OCI-LY3 (cell line): ENCODE measurements at regions not wholly inside any gene's neighbourhood (a gene's known extent, or its start where the extent isn't known, plus 50 kb on each side); places are given as distances from the start of the nearest gene placed in this dataset.

Experiments used
- EZH2phosphoT487 ChIP-seq: fragments of 200-600 bp; shearing (Covaris generic); IDR thresholded peaks from 2 replicates; pipeline ENCODE4 v1.6.1; 2018; ENCODE audit warnings: antibody characterized with exemption, mixed run types, low read depth
- TF ChIP-seq, protein P1 (sequence below): fragments of 200-600, 300-600 bp; sonication (generic); IDR thresholded peaks from 2 replicates; pipeline ENCODE4 v1.5.1; 2014; ENCODE audit warnings: antibody characterized with exemption, low read length, low read depth

DNA sequence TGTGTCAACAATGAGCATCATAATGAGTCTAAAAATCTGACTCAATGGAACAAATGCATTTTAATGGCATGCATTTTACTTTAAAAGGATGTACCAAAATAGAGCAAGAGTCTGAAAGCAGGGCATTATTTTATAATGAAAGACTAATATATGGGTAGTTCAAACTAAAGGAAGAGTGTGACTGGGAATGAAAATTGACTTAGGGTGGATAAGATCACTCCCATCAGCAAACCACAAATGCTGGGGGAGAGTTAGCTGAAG, 114.7 kb downstream of the SOX4 start:
- TF ChIP-seq, protein P1, sequence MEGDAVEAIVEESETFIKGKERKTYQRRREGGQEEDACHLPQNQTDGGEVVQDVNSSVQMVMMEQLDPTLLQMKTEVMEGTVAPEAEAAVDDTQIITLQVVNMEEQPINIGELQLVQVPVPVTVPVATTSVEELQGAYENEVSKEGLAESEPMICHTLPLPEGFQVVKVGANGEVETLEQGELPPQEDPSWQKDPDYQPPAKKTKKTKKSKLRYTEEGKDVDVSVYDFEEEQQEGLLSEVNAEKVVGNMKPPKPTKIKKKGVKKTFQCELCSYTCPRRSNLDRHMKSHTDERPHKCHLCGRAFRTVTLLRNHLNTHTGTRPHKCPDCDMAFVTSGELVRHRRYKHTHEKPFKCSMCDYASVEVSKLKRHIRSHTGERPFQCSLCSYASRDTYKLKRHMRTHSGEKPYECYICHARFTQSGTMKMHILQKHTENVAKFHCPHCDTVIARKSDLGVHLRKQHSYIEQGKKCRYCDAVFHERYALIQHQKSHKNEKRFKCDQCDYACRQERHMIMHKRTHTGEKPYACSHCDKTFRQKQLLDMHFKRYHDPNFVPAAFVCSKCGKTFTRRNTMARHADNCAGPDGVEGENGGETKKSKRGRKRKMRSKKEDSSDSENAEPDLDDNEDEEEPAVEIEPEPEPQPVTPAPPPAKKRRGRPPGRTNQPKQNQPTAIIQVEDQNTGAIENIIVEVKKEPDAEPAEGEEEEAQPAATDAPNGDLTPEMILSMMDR: no peak
- TF ChIP-seq EZH2phosphoT487: no peak
